Smooth muscle cell (in vitro differentiated cells): ENCODE measurements at regions not wholly inside any gene's neighbourhood (a gene's known extent, or its start where the extent isn't known, plus 50 kb on each side); places are given as distances from the start of the nearest gene placed in this dataset.

Experiments
- DNase-seq: peaks from one replicate; lab custom pipeline; 2025; ENCODE audit not compliant: unreplicated experiment; lab: John Stamatoyannopoulos, UW
- H2AFZ ChIP-seq: fragments of 200-600 bp; sonication (generic); 2 replicates; pipeline ENCODE4 v1.6.0; 2016; ENCODE audit warnings: antibody characterized with exemption, low read depth, mild to moderate bottlenecking
- H3F3A ChIP-seq: fragments of 200-600 bp; sonication (generic); 2 replicates; pipeline ENCODE4 v1.6.0; 2017; ENCODE audit warnings: antibody characterized with exemption, low read depth
- H3K27ac ChIP-seq: fragments of 200-600 bp; sonication (generic); 2 replicates; pipeline ENCODE4 v1.5.1; 2016; ENCODE audit warnings: low read depth, mild to moderate bottlenecking
- H3K27me3 ChIP-seq: fragments of 200-600 bp; sonication (generic); 2 replicates; pipeline ENCODE4 v1.6.1; 2016; ENCODE audit warnings: low read depth, mild to moderate bottlenecking
- H3K36me3 ChIP-seq: fragments of 200-600 bp; sonication (generic); 2 replicates; pipeline ENCODE4 v1.5.1; 2016; ENCODE audit warnings: low read depth
- H3K4me1 ChIP-seq: fragments of 200-600 bp; sonication (generic); 2 replicates; pipeline ENCODE4 v1.5.1; 2016; ENCODE audit warnings: low read depth
- H3K4me2 ChIP-seq: fragments of 200-600 bp; sonication (generic); 2 replicates; pipeline ENCODE4 v1.6.0; 2016; ENCODE audit warnings: mild to moderate bottlenecking
- H3K4me3 ChIP-seq: fragments of 200-600 bp; sonication (generic); 2 replicates; pipeline ENCODE4 v1.5.1; 2016; ENCODE audit warnings: mild to moderate bottlenecking
- H3K79me2 ChIP-seq: fragments of 200-600 bp; sonication (generic); 2 replicates; pipeline ENCODE4 v1.6.0; 2016; ENCODE audit warnings: low read depth, mild to moderate bottlenecking
- H3K9ac ChIP-seq: fragments of 200-600 bp; sonication (generic); 2 replicates; pipeline ENCODE4 v1.6.0; 2016; ENCODE audit warnings: low read depth
- H3K9me3 ChIP-seq: fragments of 200-600 bp; sonication (generic); replicated peaks from 2 replicates; pipeline ENCODE4 v1.5.1; 2016; ENCODE audit warnings: low read depth
- H4K20me1 ChIP-seq: fragments of 200-600 bp; sonication (generic); 2 replicates; pipeline ENCODE4 v1.6.0; 2016; ENCODE audit warnings: low read depth
- WGBS: methylation state at CpG from one replicate; pipeline ENCODE4 v1.1.7; 2016; ENCODE audit warnings: low lambda C conversion rate; 5-methylcytosine and 5-hydroxymethylcytosine counted together
- TF ChIP-seq, protein P1 (sequence below): fragments of 200-600 bp; sonication (generic); IDR thresholded peaks from 2 replicates; pipeline ENCODE4 v1.5.1; 2017; ENCODE audit warnings: borderline replicate concordance, mild to moderate bottlenecking, antibody characterized with exemption; ENCODE audit not compliant: insufficient read depth, poor library complexity, severe bottlenecking

DNA sequence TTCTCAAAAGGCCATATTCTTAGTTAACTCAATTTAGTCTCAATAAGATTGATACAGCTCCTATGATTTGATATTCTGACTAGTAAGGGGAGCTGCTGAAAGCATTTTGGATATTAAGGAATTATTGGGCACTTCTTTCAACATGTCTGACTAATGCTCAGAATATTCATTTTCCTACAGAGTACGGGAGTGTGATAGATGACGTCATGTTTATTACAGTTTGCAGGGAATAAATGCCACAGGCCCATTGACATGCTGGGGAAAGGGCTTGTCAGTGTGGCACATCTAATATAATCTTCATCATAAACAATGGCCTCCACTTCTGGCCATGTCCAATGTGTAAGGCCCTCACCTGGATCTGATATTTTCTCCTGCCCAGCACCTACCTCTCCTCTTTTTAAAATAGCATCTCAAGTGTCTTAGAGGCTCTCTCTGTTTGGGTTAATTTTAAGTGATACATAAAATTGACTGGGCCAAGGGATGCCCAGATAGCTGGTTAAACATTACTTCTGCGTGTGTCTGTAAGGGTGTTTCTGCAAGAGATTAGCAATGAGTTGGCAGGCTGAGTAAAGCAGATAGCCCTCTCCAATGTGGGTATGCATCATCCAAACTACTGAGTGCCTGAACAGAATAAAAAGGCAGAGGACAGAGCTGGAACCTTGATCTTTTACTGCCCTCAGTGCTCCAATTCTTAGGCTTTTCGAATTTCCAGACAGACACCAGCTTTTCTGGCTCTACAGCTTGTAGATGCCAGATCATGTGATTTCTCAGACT is 99.3 kb downstream of the SLC24A2 start:
- no peak for DNase-seq
- H2AFZ ChIP-seq, result no peak overlapping the region
- H3K79me2 ChIP-seq, result no peaks in the 10 kb centered on the region
- H3K9ac ChIP-seq, result no peak overlapping the region
- H3K4me2 ChIP-seq, result no peak overlapping the region
- H3K27ac ChIP-seq, result no peak overlapping the region
- TF ChIP-seq, protein P1, sequence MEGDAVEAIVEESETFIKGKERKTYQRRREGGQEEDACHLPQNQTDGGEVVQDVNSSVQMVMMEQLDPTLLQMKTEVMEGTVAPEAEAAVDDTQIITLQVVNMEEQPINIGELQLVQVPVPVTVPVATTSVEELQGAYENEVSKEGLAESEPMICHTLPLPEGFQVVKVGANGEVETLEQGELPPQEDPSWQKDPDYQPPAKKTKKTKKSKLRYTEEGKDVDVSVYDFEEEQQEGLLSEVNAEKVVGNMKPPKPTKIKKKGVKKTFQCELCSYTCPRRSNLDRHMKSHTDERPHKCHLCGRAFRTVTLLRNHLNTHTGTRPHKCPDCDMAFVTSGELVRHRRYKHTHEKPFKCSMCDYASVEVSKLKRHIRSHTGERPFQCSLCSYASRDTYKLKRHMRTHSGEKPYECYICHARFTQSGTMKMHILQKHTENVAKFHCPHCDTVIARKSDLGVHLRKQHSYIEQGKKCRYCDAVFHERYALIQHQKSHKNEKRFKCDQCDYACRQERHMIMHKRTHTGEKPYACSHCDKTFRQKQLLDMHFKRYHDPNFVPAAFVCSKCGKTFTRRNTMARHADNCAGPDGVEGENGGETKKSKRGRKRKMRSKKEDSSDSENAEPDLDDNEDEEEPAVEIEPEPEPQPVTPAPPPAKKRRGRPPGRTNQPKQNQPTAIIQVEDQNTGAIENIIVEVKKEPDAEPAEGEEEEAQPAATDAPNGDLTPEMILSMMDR, result no peak
- no peaks in the 10 kb centered on the region for H4K20me1 ChIP-seq
- no peaks in the 10 kb centered on the region for H3K27me3 ChIP-seq
- no peaks in the 10 kb centered on the region for H3K36me3 ChIP-seq
- 77% methylated on average over 4 of the region's 4 CpGs for WGBS
- no peaks in the 10 kb centered on the region for H3F3A ChIP-seq
- no peaks in the 10 kb centered on the region for H3K9me3 ChIP-seq
- no peaks in the 10 kb centered on the region for H3K4me1 ChIP-seq
- no peak overlapping the region for H3K4me3 ChIP-seq

DNA sequence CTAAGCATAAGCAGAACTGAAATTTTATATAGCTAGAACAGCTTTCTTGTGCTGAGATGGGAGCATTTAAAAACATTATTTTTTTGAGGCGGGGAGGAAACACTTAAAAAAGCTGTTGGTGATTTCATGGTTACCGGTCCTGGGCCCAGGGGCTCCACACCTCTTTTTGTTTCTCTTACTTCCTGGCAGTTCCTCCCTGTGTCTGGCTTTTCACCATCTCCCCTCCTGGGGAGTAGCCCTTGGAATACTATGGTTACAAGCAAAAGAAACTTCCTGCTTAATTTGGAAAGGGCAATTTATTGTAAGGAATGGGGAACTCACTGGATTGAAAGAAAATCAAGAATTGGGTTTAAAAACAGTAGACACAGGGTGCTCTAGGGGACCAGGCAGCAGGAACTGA is 105.1 kb downstream of the SLC24A2 start:
- Histone ChIP-seq H4K20me1 (no peaks in the 10 kb centered on the region), H3K4me1 (no peaks in the 10 kb centered on the region), H3F3A (no peaks in the 10 kb centered on the region), H3K36me3 (no peaks in the 10 kb centered on the region), H3K27me3 (no peaks in the 10 kb centered on the region), H2AFZ (no peak overlapping the region), H3K9me3 (no peaks in the 10 kb centered on the region), H3K4me2 (no peak overlapping the region), H3K4me3 (no peak overlapping the region), H3K9ac (no peak overlapping the region), H3K79me2 (no peaks in the 10 kb centered on the region), H3K27ac (no peak overlapping the region)
- TF ChIP-seq, protein P1, result no peak
- 56% methylated on average over 2 of the region's 2 CpGs for WGBS
- DNase-seq, result no peak

DNA sequence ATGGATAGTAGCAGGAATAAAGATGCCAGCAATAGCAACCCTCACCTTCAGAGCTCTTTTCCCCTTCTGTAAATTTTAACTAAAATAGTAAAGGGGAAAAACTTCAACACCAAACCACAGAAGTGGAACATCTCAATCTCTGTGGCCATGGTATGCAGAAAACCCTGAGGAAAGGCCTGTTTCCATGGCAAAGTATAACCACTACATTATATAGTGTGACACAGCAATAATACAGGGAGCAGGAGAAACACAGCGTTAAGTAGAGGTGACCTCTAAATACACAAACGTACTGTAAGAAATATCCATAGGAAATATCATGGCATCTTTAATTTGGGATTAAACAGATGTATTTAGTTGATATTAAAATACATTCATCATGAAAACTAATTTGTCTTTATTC is 106.4 kb downstream of the SLC24A2 start:
- H3K79me2 ChIP-seq, result no peaks in the 10 kb centered on the region

More for the DNA sequence above, 106.4 kb downstream of the SLC24A2 start:
- H3K9me3 ChIP-seq, result no peaks in the 10 kb centered on the region
- no peak overlapping the region for H3K4me3 ChIP-seq
- H4K20me1 ChIP-seq, result no peaks in the 10 kb centered on the region
- H2AFZ ChIP-seq, result no peak overlapping the region
- H3K4me2 ChIP-seq, result no peak overlapping the region
- no peaks in the 10 kb centered on the region for H3K27me3 ChIP-seq
- DNase-seq, result no peak
- no peak overlapping the region for H3K27ac ChIP-seq
- H3K4me1 ChIP-seq, result no peaks in the 10 kb centered on the region
- H3K36me3 ChIP-seq, result no peaks in the 10 kb centered on the region
- H3F3A ChIP-seq, result no peaks in the 10 kb centered on the region
- TF ChIP-seq, protein P1, result no peak
- 72% methylated on average over 2 of the region's 2 CpGs for WGBS
- no peak overlapping the region for H3K9ac ChIP-seq
